RWPE1 (cell line): ENCODE measurements at regions not wholly inside any gene's neighbourhood (a gene's known extent, or its start where the extent isn't known, plus 50 kb on each side); places are given as distances from the start of the nearest gene placed in this dataset.
"Not testable (repeated sequence)": the region's sequence is repeated elsewhere in the genome, so short reads cannot be mapped to it uniquely, and the experiment has no call there.

ENCODE experiments used
- CTCF ChIA-PET: fragments of 350-600 bp; sonication (Branson Sonifier 250); formaldehyde crosslinking; extraction: SDS; loops from one replicate; lab custom pipeline; 2021; lab: Yijun Ruan, JAX
- POLR2A ChIA-PET: fragments of 400-600 bp; formaldehyde crosslinking; extraction: SDS; loops from one replicate; lab custom pipeline; 2020; ENCODE audit warnings: antibody characterized with exemption; ENCODE audit not compliant: low non-redundant PET; lab: Yijun Ruan, JAX
- DNase-seq: peaks from one replicate; pipeline ENCODE4 v3.0.0; 2012; ENCODE audit warnings: low spot score
- H3K27ac ChIP-seq: fragments of 450-650 bp; 2 replicates; pipeline ENCODE4 v1.5.1; 2017
- TF ChIP-seq, protein P1 (sequence below): fragments of 450-650 bp; conservative IDR thresholded peaks from 2 replicates; pipeline ENCODE4 v1.5.1; 2017; ENCODE audit warnings: low read depth, mild to moderate bottlenecking

DNA sequence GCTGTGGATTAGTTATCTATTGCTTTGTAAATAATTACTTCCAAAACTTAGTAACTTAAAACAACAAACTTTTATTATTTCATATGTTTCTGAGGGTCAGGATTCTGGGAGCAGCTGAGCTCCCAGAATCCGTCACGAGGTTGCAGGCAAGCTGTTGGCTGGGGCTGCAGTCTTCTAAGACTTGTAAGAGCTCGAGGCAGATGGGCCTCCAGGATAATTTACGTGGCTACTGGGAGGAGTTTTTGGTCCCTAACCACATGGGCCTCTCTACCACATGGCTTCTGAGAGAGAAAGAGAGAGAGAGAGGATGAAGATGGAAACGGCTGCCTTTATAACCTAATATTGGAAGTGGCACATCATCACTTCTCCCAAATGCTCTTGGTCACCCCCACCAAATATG lies 64.9 kb upstream of the SULF2 start:
- no peak for DNase-seq
- ChIA-PET POLR2A (no interaction called here), CTCF (interaction anchor here (0.6 to 1.1 kb wide), 2 partner anchors 45 to 771 kb away, joined by 3 read pairs; no protein-coding TSS in a partner anchor)
- TF ChIP-seq, protein P1, sequence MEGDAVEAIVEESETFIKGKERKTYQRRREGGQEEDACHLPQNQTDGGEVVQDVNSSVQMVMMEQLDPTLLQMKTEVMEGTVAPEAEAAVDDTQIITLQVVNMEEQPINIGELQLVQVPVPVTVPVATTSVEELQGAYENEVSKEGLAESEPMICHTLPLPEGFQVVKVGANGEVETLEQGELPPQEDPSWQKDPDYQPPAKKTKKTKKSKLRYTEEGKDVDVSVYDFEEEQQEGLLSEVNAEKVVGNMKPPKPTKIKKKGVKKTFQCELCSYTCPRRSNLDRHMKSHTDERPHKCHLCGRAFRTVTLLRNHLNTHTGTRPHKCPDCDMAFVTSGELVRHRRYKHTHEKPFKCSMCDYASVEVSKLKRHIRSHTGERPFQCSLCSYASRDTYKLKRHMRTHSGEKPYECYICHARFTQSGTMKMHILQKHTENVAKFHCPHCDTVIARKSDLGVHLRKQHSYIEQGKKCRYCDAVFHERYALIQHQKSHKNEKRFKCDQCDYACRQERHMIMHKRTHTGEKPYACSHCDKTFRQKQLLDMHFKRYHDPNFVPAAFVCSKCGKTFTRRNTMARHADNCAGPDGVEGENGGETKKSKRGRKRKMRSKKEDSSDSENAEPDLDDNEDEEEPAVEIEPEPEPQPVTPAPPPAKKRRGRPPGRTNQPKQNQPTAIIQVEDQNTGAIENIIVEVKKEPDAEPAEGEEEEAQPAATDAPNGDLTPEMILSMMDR, result no peak
- peak overlapping the region; percentile 27 for H3K27ac ChIP-seq

DNA sequence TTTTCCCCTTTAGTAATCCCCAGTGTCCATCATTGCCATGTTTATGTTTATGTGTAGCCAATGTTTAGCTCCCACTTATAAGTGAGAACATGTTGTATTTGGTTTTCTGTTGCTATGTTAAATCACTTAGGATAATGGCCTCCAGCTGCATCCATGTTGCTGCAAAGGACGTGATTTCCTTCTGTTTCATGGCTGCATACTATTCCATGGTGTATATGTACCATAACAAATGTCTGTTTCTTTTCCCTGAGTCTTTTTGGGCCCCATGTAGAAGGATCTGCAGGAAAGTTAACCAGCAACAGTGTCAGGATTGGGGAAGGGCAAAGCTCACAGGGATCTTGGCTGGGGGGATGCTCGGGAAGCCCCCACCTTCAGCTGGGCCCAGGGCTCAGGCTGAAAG lies 64.3 kb upstream of the SULF2 start:
- TF ChIP-seq, protein P1, result no peak
- POLR2A ChIA-PET, result no interaction called here
- peak overlapping the region; percentile 100 for H3K27ac ChIP-seq
- CTCF ChIA-PET, result interaction anchor here (0.6 to 1.1 kb wide), 2 partner anchors 45 to 771 kb away, joined by 3 read pairs; no protein-coding TSS in a partner anchor
- no peak for DNase-seq

DNA sequence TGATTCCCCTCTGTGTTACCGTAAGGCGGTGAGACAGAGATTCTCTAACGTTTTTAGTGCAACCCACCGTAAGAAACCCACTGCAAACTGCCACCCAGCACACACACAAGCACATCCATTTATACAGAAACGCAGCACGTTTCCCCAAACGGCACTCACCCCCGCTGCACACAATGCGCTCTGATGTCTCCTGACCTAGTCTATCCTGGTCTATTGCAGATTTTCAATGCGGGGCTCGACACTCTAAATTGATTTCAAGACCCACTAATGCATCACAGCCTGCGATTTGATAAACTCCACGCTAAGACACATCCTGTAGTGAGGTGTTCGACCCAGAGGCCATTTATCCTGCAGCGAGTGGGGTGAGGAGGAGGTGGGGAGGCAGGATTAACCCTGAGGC lies 63.7 kb upstream of the SULF2 start:
- ChIA-PET CTCF (no interaction called here), POLR2A (no interaction called here)
- DNase-seq, result no peak

DNA sequence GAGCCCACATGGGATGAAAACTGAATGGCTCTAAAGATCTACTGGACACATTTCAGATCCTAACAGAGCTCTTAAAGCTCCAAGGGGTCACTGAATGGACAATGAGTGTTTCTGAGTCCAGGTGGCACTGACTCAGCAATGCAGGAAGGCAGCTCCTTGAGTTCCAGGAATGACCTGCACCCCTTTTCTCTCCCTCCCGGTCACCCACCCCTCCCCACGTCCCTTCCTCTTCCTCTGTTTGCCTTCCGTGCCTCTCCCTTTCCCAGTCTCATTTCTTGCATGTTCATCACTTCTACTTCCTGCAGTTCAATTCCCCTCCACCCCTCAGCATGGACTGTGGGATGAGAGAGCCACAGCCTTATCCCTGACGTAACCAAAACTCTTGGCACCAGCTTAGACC lies 63.3 kb upstream of the SULF2 start:
- POLR2A ChIA-PET, DNase-seq, CTCF ChIA-PET: not testable (repeated sequence)
- H3K27ac ChIP-seq, result peak overlapping the region; percentile 100

More for the DNA sequence above, 63.7 kb upstream of the SULF2 start:
- TF ChIP-seq, protein P1, result no peak
- H3K27ac ChIP-seq, result peak overlapping the region; percentile 100

DNA sequence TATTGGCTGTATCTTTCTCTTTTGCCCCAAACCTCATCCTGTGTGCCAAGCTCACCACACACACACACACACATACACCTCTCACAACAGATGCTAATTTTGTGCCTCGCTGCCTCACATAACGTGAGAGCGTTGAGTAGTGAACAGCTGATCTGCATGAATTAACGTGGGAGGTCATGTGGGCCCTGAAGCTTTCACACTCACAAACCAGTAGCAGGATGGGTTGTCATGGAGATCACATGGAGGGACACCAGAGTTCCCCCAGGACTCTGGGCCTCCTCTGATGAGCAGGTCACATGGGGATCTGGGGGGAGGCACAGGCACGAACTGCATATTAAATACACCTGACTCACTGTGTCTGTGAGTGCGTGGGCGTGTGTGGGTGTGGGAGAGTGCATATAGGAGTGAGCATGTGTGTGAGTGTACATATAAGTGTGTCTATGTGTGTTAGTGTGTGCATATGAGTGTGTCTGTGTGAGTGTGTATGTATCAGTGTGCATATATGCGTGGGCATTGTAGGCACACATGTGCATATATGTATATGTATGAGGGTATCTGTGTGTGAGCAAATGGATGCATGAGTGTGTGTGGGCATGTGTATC lies 62.7 kb upstream of the SULF2 start:
- no peak for DNase-seq
- ChIA-PET POLR2A (no interaction called here), CTCF (no interaction called here)
- TF ChIP-seq, protein P1, result no peak
- H3K27ac ChIP-seq, result peak overlapping the region; percentile 100

DNA sequence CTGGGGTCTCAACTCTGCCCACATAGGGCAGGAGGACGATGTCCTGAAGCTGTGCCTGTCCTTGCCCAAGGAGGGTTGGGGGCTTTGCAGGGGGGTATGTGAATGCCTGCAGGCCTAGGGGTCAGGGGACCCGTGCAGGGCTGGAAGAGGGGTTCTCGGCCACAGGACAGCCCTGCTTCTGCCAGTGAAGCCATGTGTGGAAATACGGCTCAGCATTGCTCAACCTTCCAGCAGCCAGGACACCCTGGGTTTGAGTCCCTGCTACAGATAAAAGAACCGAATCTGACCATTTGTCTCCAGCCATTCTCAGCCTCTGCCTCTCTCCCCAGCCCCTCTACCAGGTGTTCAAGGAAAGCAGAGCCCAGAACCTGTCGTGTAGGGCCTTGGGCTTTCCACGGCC lies 61.9 kb upstream of the SULF2 start:
- POLR2A ChIA-PET, DNase-seq: not testable (repeated sequence)
- CTCF ChIA-PET, result interaction anchor here (0.6 kb wide), 1 partner anchor 703 kb away, joined by 3 read pairs; no protein-coding TSS in a partner anchor
- peak overlapping the region; percentile 100 for H3K27ac ChIP-seq

DNA sequence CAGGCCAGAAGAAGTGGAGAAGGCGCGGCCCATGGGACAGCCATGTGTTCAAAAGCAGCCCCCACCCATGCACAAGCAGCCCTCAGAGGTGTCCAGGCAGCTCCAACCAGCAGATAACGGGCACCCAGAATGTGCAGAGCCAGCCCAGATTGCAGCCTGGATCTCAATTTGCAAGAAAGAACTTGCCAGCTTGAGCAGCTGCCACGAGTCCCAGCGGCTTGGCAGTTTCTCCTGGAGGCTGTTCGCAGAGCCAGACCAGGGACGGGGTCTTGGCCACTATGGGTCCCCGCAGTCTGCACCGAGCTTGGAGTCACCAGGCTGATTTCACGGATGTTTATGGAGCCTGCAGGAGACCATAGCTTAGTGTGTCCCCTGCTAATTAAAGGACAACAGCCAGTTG lies 61.4 kb upstream of the SULF2 start:
- POLR2A ChIA-PET, DNase-seq: not testable (repeated sequence)
- CTCF ChIA-PET, result interaction anchor here (0.8 kb wide), 1 partner anchor 360 kb away, joined by 4 read pairs; no protein-coding TSS in a partner anchor
- peak overlapping the region; percentile 100 for H3K27ac ChIP-seq

DNA sequence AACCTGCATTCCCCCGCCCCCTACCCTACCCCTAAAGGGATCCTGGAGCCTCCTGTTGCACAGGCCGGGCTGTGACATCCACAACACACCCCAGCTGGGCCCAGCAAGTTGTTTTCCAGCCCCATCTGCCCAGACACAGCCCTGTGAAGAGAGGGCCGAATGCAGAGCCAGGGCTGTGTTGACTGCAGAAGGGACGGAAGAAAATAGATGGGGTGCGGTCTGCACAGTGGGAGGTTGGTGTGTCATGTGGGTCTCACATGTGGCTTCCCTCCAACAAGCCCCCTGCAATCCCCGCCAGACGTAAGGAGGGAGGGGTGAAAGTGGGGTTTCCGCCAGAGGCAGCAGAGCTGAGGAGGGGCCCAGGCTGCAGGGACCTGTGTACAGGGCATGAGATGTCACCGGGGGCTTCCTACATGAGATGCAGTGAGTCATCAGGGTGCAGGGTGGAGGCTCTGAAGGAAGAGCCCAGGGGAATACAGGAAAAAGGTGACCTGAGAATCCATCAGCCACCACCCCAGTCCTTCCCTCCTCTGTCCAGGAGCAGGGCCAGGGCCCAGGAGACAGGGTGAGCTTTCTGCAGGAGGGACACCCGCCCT lies 60.2 kb upstream of the SULF2 start:
- DNase-seq, POLR2A ChIA-PET: not testable (repeated sequence)
- CTCF ChIA-PET, result interaction anchor here (0.6 kb wide), 1 partner anchor 180 kb away, joined by 3 read pairs; no protein-coding TSS in a partner anchor
- peak overlapping the region; percentile 100 for H3K27ac ChIP-seq

DNA sequence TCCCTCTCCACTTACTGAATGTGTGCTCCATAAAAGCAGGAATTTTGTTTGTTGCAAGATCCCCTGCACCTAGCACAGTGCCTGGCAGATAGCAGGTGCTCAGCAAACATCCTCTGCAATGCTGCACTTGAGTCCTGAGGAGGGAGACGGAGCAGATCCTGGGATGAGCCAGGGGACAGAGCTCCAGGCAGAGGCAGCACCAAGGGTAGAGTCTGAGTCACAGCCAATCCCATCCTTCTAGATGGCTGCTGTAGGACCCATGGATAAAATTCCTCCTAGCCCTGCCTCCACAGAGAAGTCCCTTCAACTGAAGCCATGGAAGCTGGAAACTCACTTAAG lies 59.3 kb upstream of the SULF2 start:
- CTCF ChIA-PET, result interaction anchor here (0.6 kb wide), 1 partner anchor 359 kb away, joined by 6 read pairs; no protein-coding TSS in a partner anchor
- DNase-seq, POLR2A ChIA-PET: not testable (repeated sequence)
- peak overlapping the region; percentile 100 for H3K27ac ChIP-seq
